Esophagus muscularis mucosa (tissue), 2 donors: ENCODE measurements at regions not wholly inside any gene's neighbourhood (a gene's known extent, or its start where the extent isn't known, plus 50 kb on each side); places are given as distances from the start of the nearest gene placed in this dataset.

Experiments used
- EP300 ChIP-seq: sonication (generic); formaldehyde crosslinking; IDR thresholded peaks from one replicate; pipeline ENCODE4 v1.6.1; 2017; ENCODE audit warnings: antibody characterized with exemption
- POLR2A ChIP-seq: fragments of 450-650 bp; IDR thresholded peaks from one replicate; pipeline ENCODE4 v1.6.1; 2017; ENCODE audit warnings: antibody characterized with exemption, moderate library complexity, mild to moderate bottlenecking, low read depth

DNA sequence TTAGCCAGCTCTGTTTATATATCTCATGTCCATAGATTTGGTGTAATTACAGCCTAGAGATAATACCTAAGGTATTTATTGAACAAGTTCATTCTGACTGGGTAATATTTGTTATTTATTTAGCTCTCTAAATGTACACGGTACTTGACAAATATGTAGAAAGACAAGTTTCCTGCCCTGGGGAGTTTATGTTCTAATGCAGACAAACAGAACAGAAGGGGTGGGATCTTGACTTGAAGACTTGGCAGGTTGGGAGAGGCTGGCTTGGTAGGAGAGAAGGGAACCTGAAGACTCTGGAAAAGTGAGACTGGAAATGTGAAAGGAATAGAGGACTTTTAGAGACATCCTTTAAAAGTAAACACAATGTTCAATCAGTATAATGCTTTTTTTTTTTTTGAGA is 97.7 kb upstream of the CDK6 start:
- no peak for TF ChIP-seq POLR2A
- no peak for TF ChIP-seq EP300
